H1 (cell line): ENCODE measurements at regions not wholly inside any gene's neighbourhood (a gene's known extent, or its start where the extent isn't known, plus 50 kb on each side); places are given as distances from the start of the nearest gene placed in this dataset.

Source experiments
- ATF2 ChIP-seq: IDR thresholded peaks from 2 replicates; pipeline ENCODE4 v1.6.1; 2012; ENCODE audit warnings: low read length, inconsistent platforms
- CHD2 ChIP-seq: IDR thresholded peaks from 2 replicates; pipeline ENCODE4 v1.6.1; 2012; ENCODE audit warnings: low read length, improper control_type of control experiment
- KDM1A ChIP-seq: fragments of 200-600, 300-600 bp; sonication (generic); IDR thresholded peaks from 2 replicates; pipeline ENCODE4 v1.7.1; 2016; ENCODE audit warnings: mild to moderate bottlenecking, low read length, borderline replicate concordance
- MAFK ChIP-seq: IDR thresholded peaks from 2 replicates; pipeline ENCODE4 v1.6.1; 2012; ENCODE audit warnings: low read depth, mild to moderate bottlenecking, improper control_type of control experiment, low read length
- MAX ChIP-seq: IDR thresholded peaks from 2 replicates; pipeline ENCODE4 v1.6.1; 2012; ENCODE audit warnings: inconsistent platforms
- NRF1 ChIP-seq: IDR thresholded peaks from 2 replicates; pipeline ENCODE4 v1.6.1; 2011; ENCODE audit warnings: mild to moderate bottlenecking, low read depth, low read length, improper control_type of control experiment
- POLR2A ChIP-seq, 2 experiments: IDR thresholded peaks; 1 replicate in 1 of 2; 2 replicates in 1 of 2; pipeline ENCODE4 v1.6.1; 2011; ENCODE audit warnings: low read depth in 2 of 2, low read length in 2 of 2, mild to moderate bottlenecking in 2 of 2; ENCODE audit errors: control extremely low read depth in 1 of 2
- POLR2AphosphoS5 ChIP-seq: IDR thresholded peaks from 2 replicates; pipeline ENCODE4 v1.6.1; 2011; ENCODE audit warnings: low read depth, low read length
- RFX5 ChIP-seq: IDR thresholded peaks from 2 replicates; pipeline ENCODE4 v1.6.1; 2011; ENCODE audit warnings: low read depth, low read length, improper control_type of control experiment, borderline replicate concordance
- SP2 ChIP-seq: IDR thresholded peaks from 2 replicates; pipeline ENCODE4 v1.6.1; 2012; ENCODE audit warnings: mild to moderate bottlenecking, low read length, inconsistent platforms
- TAF1 ChIP-seq: IDR thresholded peaks from 2 replicates; pipeline ENCODE4 v1.6.1; 2011; ENCODE audit warnings: mild to moderate bottlenecking, low read depth, low read length
- TCF12 ChIP-seq: IDR thresholded peaks from 2 replicates; pipeline ENCODE4 v1.6.1; 2011; ENCODE audit warnings: low read depth, mild to moderate bottlenecking, low read length
- TF ChIP-seq, protein P1 (sequence below), 3 experiments: IDR thresholded peaks; 1 replicate in 2 of 3; 2 replicates in 1 of 3; pipeline versions ENCODE4 v1.5.1 to v1.6.1; 2011; ENCODE audit warnings: low read length in 3 of 3, mild to moderate bottlenecking in 3 of 3, inconsistent platforms in 2 of 3, low read depth in 1 of 3, moderate library complexity in 1 of 3; ENCODE audit not compliant: insufficient read depth in 1 of 3; ENCODE audit errors: control extremely low read depth in 1 of 3
- TF ChIP-seq, protein P2 (sequence below): IDR thresholded peaks from 2 replicates; pipeline ENCODE4 v1.6.1; 2011; ENCODE audit warnings: low read depth, mild to moderate bottlenecking, low read length; ENCODE audit not compliant: insufficient read depth

DNA sequence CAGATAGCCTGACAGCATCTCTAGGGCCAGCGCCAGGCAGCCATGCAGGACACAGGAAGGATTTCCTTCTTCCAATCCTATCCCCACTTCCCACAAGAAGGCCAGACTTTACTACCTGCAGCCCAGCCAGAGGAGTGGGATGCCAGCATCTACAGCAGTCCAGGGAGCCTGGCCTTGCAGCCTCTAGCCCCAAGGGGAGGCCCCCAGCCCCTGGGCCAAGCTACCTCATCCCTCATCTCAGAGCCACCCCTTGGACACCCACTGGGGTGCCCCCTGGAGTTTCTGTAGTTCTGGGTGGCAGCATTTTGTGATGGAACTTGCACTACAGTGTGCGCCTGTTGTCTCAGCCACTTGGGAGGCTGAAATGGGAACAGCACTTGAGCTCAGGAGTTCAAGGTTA, 170.8 kb upstream of the PODXL start:
- TF ChIP-seq MAX (no peak), TCF12 (no peak), SP2 (no peak), KDM1A (no peak), POLR2A (IDR thresholded peaks at IDR 0.05; ENCODE audit: control extremely low read depth in 1 of 2, low read depth in 2 of 2, low read length in 2 of 2) (no peak), ATF2 (no peak), NRF1 (no peak), CHD2 (no peak), POLR2AphosphoS5 (no peak), MAFK (no peak), RFX5 (no peak), TAF1 (no peak)
- TF ChIP-seq, protein P1, sequence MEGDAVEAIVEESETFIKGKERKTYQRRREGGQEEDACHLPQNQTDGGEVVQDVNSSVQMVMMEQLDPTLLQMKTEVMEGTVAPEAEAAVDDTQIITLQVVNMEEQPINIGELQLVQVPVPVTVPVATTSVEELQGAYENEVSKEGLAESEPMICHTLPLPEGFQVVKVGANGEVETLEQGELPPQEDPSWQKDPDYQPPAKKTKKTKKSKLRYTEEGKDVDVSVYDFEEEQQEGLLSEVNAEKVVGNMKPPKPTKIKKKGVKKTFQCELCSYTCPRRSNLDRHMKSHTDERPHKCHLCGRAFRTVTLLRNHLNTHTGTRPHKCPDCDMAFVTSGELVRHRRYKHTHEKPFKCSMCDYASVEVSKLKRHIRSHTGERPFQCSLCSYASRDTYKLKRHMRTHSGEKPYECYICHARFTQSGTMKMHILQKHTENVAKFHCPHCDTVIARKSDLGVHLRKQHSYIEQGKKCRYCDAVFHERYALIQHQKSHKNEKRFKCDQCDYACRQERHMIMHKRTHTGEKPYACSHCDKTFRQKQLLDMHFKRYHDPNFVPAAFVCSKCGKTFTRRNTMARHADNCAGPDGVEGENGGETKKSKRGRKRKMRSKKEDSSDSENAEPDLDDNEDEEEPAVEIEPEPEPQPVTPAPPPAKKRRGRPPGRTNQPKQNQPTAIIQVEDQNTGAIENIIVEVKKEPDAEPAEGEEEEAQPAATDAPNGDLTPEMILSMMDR (IDR thresholded peaks at IDR 0.05; ENCODE audit: control extremely low read depth in 1 of 3, insufficient read depth in 1 of 3, low read depth in 1 of 3, low read length in 3 of 3), result no peak
- TF ChIP-seq, protein P2, sequence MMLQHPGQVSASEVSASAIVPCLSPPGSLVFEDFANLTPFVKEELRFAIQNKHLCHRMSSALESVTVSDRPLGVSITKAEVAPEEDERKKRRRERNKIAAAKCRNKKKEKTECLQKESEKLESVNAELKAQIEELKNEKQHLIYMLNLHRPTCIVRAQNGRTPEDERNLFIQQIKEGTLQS, result no peak
